ENCODE measurements at regions not wholly inside any gene's neighbourhood (a gene's known extent, or its start where the extent isn't known, plus 50 kb on each side); places are given as distances from the start of the nearest gene placed in this dataset.
"Not testable (repeated sequence)": the region's sequence is repeated elsewhere in the genome, so short reads cannot be mapped to it uniquely, and the experiment has no call there.

DNA sequence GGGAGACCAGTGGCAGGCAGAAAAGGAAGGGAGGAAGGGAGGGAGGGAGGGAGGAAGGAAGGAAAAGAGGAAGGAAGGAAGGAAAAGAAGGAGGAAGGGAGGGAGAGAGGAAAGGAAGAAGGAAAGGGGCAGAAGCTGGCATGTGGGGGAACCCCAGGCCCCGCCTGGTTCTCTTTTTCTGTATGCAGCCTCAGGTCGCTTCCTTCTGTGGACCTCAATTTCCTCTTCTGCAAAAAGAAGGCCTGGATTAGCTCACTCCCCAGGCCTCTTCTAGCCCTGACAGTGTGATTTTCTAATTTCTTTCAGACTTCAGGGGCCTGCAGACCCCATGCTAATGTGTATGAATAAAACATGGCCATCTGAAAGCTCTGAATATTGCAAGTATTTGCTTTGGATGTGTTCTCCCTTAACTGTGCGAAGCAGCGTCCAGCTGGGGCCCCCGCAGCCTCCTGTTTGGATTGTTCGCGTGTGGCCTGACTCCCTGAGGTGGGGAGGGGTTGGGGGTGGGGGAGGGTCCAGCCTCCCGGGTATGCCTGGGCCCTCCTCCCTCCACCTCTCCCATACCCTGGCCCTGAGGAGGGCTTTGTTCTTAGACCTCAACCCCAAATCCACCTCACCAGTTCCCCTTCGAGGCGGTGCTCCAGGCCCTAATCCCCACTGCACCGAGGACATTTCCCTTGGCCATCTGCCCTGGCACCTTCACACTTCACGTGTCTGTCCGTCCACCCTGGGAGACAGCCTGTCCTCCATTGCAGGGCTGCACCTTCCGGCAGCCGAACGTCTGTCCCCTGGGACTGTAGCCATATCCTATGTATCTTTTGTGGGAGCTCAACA is 199.9 kb upstream of the ATP6AP2 start:
- in situ Hi-C loops (cut with MboI; ENCODE audit: low sequenced_read_pairs), result no loop called here

DNA sequence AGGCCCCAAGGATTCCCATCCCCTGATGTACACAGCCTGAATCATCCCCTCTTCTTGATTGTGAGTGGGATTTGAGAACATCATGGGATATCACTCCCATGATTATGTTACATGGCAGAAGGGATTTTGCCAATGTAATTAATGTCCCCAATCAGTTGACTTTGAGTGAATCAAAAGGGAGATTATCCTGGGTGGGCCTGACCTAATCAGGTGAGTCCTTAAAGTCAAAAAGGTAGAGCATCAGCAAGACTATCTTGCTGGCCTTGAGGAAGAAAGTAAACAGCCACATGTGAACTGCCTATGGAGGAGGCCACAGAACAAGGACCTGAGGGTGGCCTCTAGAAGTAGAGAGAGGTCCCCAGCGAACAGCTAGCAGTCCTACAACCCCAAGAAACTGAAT is 203.1 kb upstream of the ATP6AP2 start:
- in situ Hi-C loops (cut with MboI; ENCODE audit: low sequenced_read_pairs), result no loop called here

DNA sequence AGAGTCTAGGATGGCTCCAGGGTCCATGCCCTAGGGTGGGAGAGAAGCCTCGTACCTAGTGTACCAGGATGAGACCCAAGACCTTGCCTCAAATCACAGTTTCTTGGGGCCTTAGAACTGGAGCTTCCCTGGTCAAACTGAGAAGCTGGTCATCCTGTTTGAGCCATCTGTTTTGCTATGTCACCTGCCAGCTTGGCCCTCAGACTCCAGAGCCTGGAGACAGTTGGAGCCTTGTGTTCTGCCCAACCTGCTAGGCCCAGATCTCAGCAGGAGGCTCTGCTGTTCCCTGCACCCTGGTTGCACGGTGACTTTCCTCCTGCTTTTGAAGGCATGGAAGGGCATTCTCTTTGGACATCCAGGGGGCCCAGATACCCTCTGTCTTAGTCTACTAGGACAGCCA is 206.3 kb upstream of the ATP6AP2 start:
- in situ Hi-C loops (cut with MboI; ENCODE audit: low sequenced_read_pairs), result no loop called here

DNA sequence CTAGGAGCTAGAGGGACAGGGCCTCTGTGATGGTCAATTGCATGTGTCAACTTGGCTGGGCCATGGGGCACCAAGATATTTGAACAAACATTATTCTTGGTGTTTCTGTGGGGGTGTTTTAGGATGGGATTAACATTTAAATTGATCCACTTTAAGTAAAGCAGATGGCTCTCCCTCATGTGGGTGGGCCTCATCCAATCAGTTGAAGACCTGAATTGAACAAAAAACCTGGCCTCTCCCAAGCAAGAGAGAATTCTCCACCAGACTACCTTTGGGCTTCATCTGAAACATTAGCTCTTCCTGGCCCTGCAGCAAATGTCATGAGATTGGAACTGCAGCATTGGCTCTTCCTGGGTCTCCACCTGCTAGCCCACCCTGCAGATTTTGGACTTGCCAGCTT is 207.1 kb upstream of the ATP6AP2 start:
- in situ Hi-C loops (cut with MboI; ENCODE audit: low sequenced_read_pairs), result no loop called here

DNA sequence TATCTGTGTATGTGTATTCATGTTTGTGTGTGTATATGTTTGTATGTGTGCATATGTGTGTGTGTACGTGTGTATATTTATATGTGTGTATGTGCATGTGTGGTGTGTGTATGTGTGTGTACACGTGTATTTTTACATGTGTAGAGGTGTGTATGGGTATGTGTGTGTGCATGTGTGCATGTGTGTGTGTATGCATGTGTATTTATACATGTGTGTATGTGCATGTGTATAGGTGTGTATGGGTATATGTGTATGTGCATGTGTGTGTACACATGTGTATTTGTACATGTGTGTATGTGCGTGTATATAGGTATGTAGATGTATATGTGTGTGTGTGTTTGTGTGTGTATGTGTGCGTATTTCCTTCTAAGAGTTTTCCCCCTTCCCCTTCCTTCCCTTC is 207.7 kb upstream of the ATP6AP2 start:
- in situ Hi-C loops (cut with MboI; ENCODE audit: low sequenced_read_pairs), result no loop called here

DNA sequence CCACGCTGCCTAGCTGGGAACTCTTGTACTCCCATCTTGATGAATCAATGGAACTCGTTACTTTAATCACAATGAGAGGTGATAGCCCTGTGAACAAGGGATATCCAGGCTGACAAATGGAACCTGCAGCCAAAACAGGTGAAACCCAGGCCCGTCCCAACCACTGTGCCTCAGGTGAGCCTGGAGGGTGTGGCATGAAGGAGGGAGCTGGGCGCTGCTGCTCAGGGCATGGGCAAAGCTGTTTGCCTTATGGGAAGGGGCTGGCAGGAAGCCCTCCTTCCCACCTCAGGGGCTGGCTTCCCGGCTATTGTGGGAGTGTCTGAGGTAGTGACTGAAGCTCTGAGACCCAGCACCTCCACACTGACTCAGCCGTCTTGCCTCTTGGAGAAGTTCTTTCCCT is 209.4 kb upstream of the ATP6AP2 start:
- in situ Hi-C loops (cut with MboI; ENCODE audit: low sequenced_read_pairs), result no loop called here

DNA sequence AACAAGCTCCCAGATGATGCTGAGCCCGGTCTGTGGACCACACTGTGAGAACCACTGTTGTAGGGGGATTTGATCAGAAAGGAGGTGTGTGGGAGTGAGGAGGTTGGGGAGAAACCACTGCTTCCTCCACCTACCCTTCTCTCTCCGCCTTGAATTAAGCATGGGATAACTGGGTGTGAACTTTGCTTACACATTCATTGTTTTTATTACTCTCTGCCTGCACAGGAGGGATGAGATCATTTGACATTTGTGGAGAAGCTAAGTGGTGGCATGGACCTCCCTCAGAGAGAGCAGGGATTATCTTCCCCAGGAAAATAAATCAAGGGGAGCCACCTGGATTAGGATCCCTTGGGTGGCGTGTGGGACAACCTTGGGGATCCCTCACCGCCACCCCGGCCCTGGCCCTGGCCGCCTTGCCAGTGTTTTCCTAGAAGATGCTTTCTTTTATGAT is 212.1 kb upstream of the ATP6AP2 start:
- in situ Hi-C loops (cut with MboI; ENCODE audit: low sequenced_read_pairs), result no loop called here

DNA sequence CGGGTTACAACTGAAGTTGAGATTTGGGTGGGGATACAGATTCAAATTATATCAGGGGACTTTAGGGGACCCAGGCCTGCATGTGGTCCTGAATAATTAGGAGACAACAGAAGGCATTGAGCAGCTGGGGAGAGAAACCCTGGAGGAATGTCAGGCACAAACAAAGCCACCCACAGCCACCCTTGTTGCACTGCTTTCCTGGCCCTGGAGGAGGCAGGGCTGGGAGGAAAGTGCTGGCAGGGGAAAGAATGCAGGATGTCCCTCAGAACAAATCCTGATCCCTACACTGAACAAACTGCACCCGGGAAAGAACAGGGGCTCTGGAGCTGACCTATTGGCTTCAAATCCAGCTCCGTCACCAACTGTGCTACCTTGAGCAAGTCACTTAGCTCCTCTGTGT is 214.1 kb upstream of the ATP6AP2 start:
- in situ Hi-C loops (cut with MboI; ENCODE audit: low sequenced_read_pairs), result no loop called here

DNA sequence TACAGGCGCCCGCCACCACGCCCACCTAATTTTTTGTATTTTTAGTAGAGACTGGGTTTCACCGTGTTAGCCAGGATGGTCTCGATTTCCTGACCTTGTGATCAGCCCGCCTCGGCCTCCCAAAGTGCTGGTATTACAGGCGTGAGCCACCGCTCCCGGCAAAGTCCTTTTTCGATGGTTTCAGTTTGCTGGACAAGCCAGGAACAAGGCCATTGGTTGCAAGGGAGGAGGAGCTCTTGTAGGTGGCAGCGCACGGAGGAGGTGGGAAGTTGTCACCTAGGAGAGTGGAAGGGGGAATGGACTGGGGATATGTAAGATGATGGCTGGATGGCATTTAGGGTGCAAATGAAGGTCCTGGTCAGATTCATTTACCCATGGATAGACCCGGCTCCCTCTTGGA is 218.5 kb upstream of the ATP6AP2 start:
- in situ Hi-C loops (cut with MboI; ENCODE audit: low sequenced_read_pairs), result not testable (repeated sequence)

DNA sequence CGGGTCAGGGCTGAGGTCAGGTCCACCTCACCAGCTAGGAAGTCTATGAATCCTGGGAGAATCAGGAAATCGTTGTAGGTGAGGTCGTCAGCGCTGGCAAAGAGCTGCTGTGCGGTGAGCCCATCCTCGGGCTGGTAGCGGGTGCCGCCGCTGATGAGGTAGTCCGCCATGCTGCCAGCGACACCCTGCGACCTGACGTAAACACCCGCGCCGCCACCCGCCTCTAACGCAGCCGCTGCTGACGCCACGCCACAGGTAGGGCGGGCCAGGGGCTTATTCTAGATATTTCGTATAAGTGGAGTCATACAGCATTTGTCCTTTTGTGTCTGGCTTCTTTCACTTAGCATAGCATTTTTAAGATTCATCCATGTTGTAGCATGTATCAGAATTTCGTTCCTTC is 220.2 kb upstream of the ATP6AP2 start:
- in situ Hi-C loops (cut with MboI; ENCODE audit: low sequenced_read_pairs), result no loop called here

DNA sequence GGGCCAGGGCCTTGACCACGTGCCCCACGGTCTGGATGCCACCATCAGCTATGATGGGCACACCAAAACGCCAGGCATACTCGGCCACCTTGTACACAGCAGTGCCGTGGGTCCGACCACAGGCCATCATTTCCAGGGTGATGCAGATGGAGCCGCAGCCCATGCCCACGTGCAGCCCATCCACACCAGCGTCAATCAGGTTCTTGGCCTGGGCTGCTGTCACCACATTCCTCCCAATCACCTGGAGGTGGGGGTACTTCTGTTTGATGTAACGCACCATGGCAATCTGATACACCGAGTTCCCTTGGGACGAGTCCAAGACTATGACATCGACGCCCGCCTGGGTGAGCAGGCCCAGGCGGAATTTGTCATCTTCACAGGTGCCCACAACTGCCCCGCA is 221.2 kb upstream of the ATP6AP2 start:
- in situ Hi-C loops (cut with MboI; ENCODE audit: low sequenced_read_pairs), result no loop called here

DNA sequence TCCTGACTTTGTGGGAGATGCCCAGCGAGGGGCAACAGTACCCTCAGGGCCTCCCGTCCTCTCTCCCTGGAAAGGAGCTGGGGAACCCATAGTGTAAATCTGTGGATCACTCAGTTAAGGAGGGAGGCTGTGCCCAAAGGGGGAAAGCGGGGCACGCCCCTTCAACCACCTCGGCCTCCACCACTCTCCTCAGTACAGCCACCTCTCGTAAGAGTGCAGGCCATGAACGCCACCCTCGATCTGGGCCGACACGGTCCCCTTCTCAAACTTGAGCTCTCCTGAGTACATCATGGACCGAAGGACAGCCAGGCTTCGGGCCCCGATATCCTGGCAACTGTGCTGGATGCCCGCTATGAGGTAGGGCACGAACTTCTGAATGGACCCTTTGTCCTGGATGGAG is 221.8 kb upstream of the ATP6AP2 start:
- in situ Hi-C loops (cut with MboI; ENCODE audit: low sequenced_read_pairs), result no loop called here

DNA sequence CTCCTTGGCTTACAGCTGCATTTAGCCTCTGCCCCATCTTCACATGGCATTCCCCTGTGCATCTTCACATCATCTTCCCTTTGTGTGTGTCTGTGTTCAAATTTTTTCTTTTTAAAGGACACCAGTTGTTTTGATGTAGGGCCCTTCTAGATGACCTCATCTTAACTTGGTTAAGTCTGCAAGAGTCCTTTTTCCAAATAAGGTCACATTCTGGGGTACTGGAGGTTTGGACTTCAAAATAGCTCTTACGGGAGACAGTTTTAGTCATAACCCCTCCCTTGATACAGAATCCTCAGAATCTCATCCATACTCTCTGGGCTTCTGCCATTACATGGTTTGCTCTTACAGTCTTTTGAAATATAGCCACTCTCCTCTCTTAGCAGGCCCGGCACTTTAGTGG is 231.5 kb upstream of the ATP6AP2 start:
- in situ Hi-C loops (cut with MboI; ENCODE audit: low sequenced_read_pairs), result no loop called here

DNA sequence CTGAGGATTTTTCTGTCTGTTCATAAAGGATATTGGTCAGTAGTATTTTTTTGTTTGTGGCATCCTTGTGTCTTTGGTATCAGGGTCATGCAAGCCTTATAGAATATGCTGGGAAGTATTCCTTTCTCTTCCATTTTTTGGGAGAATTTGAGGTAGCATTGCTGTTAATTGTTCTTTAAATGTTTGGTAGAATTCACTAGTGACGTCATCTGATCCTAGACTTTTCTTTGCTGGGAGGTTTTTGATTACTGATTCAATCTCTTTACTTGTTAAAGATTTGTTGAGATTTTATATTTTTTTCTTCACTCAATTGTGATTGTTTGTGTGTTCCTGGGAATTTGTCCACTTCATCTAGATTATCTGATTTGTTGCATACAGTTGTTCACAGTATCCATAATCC is 234.4 kb upstream of the ATP6AP2 start:
- in situ Hi-C loops (cut with MboI; ENCODE audit: low sequenced_read_pairs), result no loop called here

DNA sequence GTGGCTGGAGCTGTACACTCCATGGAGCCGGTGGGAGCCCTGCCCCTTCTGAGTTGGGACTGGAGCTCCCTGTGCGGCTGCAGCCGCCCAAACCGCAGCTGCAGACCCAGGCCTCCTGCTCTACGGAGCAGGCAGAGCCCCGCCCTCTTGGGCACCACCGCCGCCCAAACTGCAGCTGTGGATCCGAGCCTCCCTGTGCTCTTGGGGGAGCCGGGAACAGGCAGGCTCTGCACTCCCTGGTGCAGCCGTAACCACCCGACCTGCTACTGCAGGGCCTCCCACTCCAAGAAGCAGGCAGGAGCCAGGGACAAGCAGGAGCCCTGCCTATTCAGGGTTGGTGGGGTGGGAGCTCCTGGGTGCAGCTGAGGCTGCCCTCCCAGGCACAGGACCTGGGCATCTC is 237.5 kb upstream of the ATP6AP2 start:
- in situ Hi-C loops (cut with MboI; ENCODE audit: low sequenced_read_pairs), result no loop called here

DNA sequence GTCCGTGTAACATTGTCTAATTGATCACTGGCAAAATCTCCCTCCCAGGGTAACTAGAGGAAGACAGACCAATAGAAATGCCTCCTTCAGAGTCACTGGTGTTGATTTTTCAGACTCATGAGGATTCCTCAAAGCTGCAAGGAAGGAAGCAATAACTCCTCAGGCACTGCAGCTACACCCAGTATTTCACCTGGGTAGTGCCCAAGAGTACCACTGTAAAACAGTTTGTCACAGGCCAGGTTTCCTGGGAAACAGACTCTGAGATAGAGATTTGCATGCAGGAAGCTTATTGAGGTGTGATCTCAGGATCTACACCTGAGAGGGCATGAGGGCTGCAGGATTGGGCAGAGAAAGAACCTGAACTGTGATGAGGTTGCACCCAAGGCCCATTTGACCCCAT is 240.7 kb upstream of the ATP6AP2 start:
- in situ Hi-C loops (cut with MboI; ENCODE audit: low sequenced_read_pairs), result no loop called here

DNA sequence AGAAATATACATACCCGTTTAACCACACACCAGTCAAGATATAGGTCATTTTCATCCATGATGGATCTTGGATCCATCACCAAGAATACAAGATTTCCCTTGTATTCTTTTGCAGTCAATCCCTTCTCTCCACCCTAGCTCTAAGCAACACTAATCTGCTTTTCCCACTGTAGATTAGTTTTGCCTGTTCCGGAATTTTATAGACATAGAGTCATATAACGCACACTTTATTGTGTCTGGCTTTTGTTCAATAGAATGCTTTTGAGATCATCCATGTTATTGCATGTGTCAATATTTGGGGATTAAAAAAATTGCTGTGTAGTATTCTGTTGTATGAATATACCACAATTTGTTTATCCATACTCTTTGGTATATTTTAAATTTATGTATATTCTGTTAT is 235.6 kb upstream of the BCOR start:
- in situ Hi-C loops (cut with MboI; ENCODE audit: low sequenced_read_pairs), result no loop called here

DNA sequence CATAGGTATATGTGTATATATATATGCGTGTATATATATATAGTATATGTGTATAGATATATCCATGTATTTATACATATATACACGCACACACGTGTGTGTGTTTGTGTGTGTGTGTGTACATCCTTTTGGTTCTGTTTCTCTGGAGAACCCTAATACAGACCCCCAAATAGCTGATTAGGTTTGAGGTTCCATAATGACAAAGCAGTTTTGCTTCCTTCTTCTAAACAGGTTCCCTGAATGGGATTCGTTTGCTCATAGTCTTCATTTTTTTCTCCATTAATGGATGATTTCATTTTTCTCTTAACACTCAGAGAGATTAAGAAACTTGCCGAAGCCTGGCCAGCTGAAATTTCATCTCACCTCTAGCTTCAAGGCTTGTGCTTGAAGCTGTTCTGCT is 234.0 kb upstream of the BCOR start:
- in situ Hi-C loops (cut with MboI; ENCODE audit: low sequenced_read_pairs), result no loop called here

DNA sequence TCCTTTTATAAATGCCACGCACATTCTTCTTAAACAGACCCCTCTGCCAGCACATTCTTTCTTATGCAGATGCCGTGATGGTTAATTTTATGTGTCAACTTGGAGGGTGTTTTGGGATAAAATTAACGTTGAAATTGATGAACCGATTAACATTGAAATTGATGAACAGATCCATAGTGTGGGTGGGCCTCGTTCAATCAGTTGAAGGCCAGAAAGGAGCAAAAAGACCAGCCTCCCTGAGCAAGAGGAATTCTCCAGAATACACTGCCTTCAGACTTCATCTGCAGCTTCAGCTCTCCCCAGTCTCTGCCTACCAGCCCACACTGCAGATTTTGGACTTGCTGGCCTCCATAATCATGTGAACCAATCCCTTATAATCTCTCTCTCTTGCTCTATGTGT is 233.6 kb upstream of the BCOR start:
- in situ Hi-C loops (cut with MboI; ENCODE audit: low sequenced_read_pairs), result no loop called here

DNA sequence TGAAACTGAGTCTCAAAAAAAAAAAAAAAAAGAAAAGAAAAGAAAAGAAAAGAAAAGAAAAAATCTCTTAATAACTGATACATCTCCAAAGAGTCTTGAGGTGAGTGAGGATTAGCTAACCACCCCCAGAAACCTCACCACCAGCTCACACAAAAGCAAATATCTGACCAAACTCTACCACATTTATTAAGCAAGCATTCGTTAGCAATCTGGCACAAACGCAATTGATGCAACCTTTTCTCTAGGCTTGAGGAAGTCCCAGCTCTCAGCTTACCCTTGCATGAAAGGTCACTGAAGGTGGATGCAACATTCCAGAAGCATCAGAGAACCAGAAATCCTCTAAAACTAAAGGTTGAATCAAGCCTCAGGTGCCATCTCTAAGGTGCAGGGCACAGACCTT is 231.9 kb upstream of the BCOR start:
- in situ Hi-C loops (cut with MboI; ENCODE audit: low sequenced_read_pairs), result no loop called here

DNA sequence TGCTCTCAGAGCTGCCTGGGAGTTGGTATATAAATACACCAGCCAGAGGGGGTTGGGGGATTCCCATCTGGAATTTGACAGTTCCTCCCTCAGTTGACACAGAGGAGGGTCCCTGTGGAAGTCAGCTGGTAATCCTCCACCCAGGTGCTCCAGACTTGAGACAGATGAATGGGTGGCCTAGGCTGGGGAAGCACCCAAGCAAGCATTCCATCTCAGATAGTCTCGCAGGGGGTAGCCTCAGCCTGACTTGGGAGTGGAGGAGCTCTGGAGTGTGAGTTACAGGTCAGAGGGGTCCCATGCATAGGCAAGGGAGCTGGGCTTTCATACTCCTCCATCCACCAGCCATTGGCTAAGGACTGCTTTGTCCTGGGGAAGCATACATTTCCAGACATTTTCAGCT is 229.3 kb upstream of the BCOR start:
- in situ Hi-C loops (cut with MboI; ENCODE audit: low sequenced_read_pairs), result no loop called here

DNA sequence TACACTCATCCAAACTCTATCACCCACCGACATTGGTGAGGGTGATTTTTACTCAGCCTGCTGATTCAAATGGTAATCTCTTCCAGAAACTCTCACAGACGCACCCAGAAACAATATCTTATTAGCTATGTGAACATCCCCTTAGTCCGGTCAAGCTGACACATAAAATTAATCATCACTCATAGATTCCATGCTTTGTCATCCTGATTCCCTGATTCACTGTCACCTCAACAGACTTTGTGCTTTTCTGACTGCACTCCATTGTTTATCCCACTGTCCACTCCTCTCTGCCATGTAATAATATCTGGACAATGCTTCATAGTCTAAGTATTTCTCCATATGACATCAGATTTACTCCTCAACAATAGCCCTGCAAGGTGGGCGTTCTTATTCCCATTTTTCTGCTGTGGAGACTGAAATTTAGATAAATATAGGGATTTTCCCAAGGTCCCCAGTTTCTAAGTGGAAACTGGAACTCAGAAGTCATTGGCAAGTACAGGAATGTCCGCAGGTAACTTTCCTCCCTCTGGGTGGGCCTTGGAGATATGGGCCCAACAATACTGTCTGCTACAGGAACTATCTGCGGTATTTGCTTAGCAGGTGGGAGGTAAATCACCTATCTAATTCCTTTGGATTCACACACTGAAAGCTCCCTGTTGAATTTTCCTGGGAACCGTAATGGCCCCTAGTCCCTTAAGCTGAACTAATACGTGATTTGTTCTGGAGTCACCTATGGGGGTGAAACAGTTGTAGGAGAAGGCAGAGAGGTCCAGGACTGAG is 228.6 kb upstream of the BCOR start:
- in situ Hi-C loops (cut with MboI; ENCODE audit: low sequenced_read_pairs), result no loop called here

Measured in HL-60/S4 treated with retinoic acid at 250 ng/mL for 4 days and 3 days (cell line).